ENCODE measurements at regions not wholly inside any gene's neighbourhood (a gene's known extent, or its start where the extent isn't known, plus 50 kb on each side); places are given as distances from the start of the nearest gene placed in this dataset.

DNA sequence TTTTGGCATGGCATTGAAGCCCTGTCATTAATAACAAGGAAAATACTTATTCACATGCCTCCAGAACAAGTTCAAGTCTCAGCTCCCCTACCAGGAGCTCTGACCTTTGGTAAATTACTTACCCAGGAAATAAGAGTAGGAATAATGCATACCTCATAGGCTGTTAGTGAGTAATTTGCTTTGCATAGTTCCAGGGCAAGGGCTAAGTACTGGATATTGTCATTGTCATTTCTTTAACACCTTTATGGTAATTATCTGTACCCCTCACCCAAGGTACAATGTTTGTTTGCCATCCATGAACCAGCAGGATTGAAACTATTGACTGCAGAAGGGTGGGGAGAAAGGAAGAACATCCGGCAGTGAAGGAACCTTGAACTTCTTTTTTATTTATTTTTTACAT, 148.5 kb downstream of the SOX2 start:
- TF ChIP-seq CTCF (IDR thresholded peaks at IDR 0.05) (no peak), POLR2AphosphoS5 (IDR thresholded peaks at IDR 0.05) (no peak), POLR2A (IDR thresholded peaks at IDR 0.05) (no peak)

Data from prostate gland (tissue), 2 donors.